AG09309 (cell line): ENCODE measurements at regions not wholly inside any gene's neighbourhood (a gene's known extent, or its start where the extent isn't known, plus 50 kb on each side); places are given as distances from the start of the nearest gene placed in this dataset.

Source experiments
- DNase-seq: peaks from one replicate; pipeline ENCODE4 v3.0.0-alpha.2; 2010; ENCODE audit warnings: low read depth
- H3K4me3 ChIP-seq: 2 replicates; pipeline ENCODE4 v1.5.1; 2011; ENCODE audit warnings: mild to moderate bottlenecking, low read depth, low read length, moderate library complexity; ENCODE audit not compliant: control insufficient read depth
- CTCF ChIP-seq: IDR thresholded peaks from 2 replicates; pipeline ENCODE4 v1.5.1; 2011; ENCODE audit warnings: mild to moderate bottlenecking, low read depth, low read length, inconsistent platforms; ENCODE audit not compliant: insufficient read depth, control insufficient read depth; ENCODE audit errors: missing control alignments

DNA sequence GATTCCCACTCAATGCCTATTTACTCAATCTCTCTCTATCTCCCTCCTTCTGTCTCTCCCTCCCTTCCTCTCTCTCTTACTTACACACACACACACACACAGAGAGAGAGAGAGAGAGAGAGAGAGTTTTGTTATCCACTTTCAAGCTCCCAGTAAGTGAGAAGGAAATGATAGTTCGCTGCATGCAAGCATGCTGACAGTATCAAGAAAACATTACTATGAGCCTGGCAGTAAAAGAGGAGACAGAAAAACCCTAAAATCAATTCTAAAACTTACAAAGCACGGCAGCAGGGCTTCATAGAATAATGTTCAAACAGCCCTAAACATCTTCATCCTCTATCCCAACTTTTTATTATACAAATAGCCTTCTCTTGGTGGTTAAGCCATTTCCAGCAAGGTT is 171.9 kb downstream of the FOXO1 start:
- no peak for DNase-seq
- H3K4me3 ChIP-seq, result no peak overlapping the region
- TF ChIP-seq CTCF, result no peak

DNA sequence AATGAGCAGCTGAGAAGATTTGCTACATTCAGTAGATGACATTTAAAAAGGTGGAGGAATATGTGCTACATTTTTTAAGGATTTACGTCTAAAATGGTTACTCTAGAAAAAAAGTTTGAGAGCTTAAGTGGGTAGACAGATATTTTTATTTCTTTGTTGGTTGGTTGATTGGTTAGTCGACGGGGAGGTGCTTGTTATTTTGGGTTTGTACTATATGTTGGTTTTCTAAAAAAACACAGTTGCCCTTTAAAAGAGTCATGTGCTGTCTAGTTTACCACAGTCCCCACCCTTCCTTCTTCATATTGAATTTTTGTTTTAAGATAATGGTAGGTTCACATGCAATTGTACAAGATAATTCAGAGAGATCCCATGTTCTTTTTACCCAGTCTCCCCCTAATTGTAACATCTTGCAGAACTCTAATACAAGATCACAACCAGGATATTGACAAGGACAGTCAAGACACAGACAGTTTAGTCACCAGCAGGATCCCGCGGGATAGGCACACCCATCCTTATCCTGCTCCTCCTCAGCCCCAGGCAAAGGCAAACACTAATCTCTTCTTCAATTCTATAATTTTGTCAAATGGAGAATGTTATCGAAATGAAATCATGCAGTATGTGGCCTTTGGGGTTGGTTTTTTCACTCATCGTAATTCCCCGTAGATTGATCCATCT is 171.4 kb downstream of the FOXO1 start:
- TF ChIP-seq CTCF, result no peak

DNA sequence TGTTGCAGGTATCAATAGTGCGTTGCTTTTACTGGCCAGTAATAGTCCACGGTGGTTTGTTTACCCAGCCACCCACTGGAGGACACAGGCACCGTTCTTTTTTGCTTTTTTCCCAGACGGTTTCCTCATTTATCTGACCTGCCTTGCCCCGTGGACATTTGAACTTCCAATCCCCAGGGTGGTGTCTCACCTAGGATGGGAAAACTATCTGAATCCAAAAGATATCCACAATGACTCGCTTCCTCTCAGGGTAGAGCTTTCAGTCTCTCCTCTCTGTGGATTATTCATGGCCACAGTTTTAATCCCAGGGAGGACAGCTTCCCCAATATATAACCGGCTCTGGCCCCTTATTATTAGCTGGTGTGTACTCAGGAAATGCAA is 170.8 kb downstream of the FOXO1 start:
- TF ChIP-seq CTCF, result no peak
- no peak overlapping the region for H3K4me3 ChIP-seq
- no peak for DNase-seq

More for the DNA sequence above, 171.4 kb downstream of the FOXO1 start:
- no peak for DNase-seq
- no peak overlapping the region for H3K4me3 ChIP-seq

DNA sequence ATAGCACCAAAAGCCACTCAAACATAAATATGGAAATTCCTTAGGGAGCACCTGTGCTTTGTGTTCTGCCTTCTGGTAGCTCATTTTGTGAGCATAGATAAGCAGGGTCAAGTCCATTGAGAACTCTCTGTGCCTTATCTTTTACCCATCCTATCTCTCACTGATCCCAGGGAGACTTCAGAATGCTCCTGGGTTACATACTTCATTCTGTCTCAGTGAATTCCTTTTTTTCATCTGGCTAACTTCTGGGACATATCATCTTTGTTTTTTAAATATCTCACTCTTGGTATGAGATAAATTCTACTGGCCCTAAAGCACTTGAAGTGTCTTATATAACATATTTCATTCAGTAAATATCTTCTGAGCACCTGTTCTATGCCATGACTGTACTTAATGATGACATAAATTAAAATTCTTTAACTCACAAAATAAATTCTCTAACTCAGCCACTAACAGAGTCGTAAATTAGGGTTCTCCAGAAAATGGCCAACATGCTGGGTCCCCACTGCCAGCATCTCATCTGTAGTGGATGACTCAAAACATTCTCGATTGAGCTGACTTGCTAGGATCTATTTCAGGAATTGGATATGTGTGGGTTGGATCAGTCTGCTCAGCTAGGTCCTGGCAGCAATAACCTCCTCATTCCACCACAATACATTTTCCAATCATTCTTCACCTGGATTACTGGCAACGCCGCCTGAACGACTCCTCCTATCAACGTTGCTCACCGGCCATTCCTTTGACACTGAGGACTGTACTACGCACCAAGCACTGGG is 170.2 kb downstream of the FOXO1 start:
- H3K4me3 ChIP-seq, result no peak overlapping the region
- no peak for TF ChIP-seq CTCF
- DNase-seq, result no peak

GRCh38 chr13:40498461-40498860 is 168.0 kb downstream of the FOXO1 start:
- no peak overlapping the region for H3K4me3 ChIP-seq
- no peak for DNase-seq
- TF ChIP-seq CTCF, result no peak

- no peak for DNase-seq
- no peak overlapping the region for H3K4me3 ChIP-seq
- no peak for TF ChIP-seq CTCF
These were observed 164.2 kb downstream of the FOXO1 start for GRCh38 chr13:40502236-40502635.
